ENCODE measurements at regions not wholly inside any gene's neighbourhood (a gene's known extent, or its start where the extent isn't known, plus 50 kb on each side); places are given as distances from the start of the nearest gene placed in this dataset.
"Not testable (repeated sequence)": the region's sequence is repeated elsewhere in the genome, so short reads cannot be mapped to it uniquely, and the experiment has no call there.

DNA sequence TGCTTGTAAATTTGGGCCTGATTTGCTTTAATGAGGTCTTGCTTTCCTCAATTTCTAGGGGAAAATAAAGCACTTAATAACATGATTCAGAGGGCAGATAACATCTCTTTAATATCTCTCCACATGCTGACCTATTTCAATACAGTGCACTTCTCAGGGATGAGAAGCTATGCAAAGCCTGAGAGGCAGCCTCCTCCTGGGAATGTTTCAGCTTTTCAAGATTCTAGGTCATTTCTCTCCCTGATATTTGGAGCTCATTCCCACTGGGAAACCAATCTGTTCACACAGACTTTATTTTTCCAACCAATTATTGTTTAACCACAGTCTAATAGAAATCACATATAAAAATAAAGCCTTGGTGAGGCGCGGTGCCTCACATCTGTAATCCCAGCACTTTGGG, 67.0 kb upstream of the LSAMP start:
- Histone ChIP-seq H3K4me1 (ENCODE audit: control extremely low read depth in 1 of 4, control insufficient read depth in 4 of 4, insufficient read depth in 4 of 4, low read length in 3 of 4) (no peaks in the 10 kb centered on the region), H3K27ac (ENCODE audit: insufficient read depth in 1 of 2, low read depth in 1 of 2, low read length in 2 of 2, poor library complexity in 1 of 2, severe bottlenecking in 2 of 2) (no peak overlapping the region), H3K9me3 (ENCODE audit: control extremely low read depth in 1 of 5, control insufficient read depth in 4 of 5, insufficient read depth in 2 of 5, low read depth in 1 of 5, low read length in 4 of 5) (peaks cover 0 to 1% (median 0%) of the 10 kb centered on the region in 5 experiments), H3K36me3 (ENCODE audit: control insufficient read depth in 4 of 4, insufficient read depth in 4 of 4, low read length in 3 of 4) (no peaks in the 10 kb centered on the region), H3K4me3 (ENCODE audit: control insufficient read depth in 1 of 7, extremely low read depth in 1 of 7, insufficient read depth in 4 of 7, low read depth in 2 of 7, low read length in 6 of 7) (no peak overlapping the region), H3K27me3 (replicated peaks in 2 of 5; ENCODE audit: control insufficient read depth in 4 of 5, insufficient read depth in 5 of 5, low read length in 4 of 5) (no peaks in the 10 kb centered on the region)
- POLR2A ChIA-PET, result no interaction called here
- 100% methylated on average over 2 of the region's 2 CpGs for WGBS (ENCODE audit: insufficient coverage)
- CTCF ChIA-PET, result no interaction called here
- no peak for DNase-seq

DNA sequence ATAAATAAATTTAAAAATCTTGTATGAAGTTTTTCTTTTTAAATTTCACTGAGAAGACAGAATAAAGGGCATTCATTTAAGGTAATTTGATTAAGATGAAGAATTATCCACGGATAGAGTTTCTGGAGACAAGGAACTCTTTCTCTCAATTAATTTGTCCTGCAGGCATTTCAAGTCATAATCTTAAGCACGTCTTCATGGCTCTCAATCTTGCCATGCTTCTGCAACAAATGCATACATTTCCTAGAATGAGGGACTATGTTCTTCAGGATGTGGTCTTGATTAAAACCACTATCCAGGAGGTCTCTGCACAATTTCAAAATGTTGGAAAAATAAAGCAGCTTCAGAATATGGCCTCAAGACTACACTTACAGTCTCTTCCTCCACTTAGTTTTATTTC, 67.6 kb upstream of the LSAMP start:
- Histone ChIP-seq H3K36me3 (ENCODE audit: control insufficient read depth in 4 of 4, insufficient read depth in 4 of 4, low read length in 3 of 4) (no peaks in the 10 kb centered on the region), H3K27me3 (replicated peaks in 2 of 5; ENCODE audit: control insufficient read depth in 4 of 5, insufficient read depth in 5 of 5, low read length in 4 of 5) (no peaks in the 10 kb centered on the region), H3K4me3 (ENCODE audit: control insufficient read depth in 1 of 7, extremely low read depth in 1 of 7, insufficient read depth in 4 of 7, low read depth in 2 of 7, low read length in 6 of 7) (no peak overlapping the region), H3K27ac (ENCODE audit: insufficient read depth in 1 of 2, low read depth in 1 of 2, low read length in 2 of 2, poor library complexity in 1 of 2, severe bottlenecking in 2 of 2) (no peak overlapping the region), H3K9me3 (ENCODE audit: control extremely low read depth in 1 of 5, control insufficient read depth in 4 of 5, insufficient read depth in 2 of 5, low read depth in 1 of 5, low read length in 4 of 5) (peaks cover 0 to 1% (median 0%) of the 10 kb centered on the region in 5 experiments), H3K4me1 (ENCODE audit: control extremely low read depth in 1 of 4, control insufficient read depth in 4 of 4, insufficient read depth in 4 of 4, low read length in 3 of 4) (no peaks in the 10 kb centered on the region)
- DNase-seq, result no peak
- ChIA-PET POLR2A (no interaction called here), CTCF (no interaction called here)
- WGBS (ENCODE audit: insufficient coverage), result 100% methylated on average over 1 of the region's 2 CpGs

DNA sequence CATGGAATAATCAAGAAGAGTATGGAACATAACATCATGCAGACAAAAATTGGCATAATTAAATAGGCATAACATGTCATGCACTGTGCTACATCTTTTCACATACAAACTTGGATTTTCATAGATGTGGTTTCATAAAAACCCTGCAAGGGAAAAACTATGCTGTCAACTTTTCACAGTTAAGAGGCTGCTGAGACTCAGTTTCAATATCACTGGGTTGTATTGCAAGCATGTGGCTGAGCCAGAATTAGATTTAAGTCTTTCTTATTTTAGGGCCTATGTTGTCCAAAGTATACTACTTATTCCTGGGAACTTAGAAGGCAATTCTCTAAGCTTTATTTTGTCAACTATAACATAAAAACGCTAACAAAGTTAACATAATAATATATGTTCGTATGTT, 70.7 kb upstream of the LSAMP start:
- H3K27ac ChIP-seq (ENCODE audit: insufficient read depth in 1 of 2, low read depth in 1 of 2, low read length in 2 of 2, poor library complexity in 1 of 2, severe bottlenecking in 2 of 2), result no peak overlapping the region
- no peak for DNase-seq
- H3K9me3 ChIP-seq (ENCODE audit: control extremely low read depth in 1 of 5, control insufficient read depth in 4 of 5, insufficient read depth in 2 of 5, low read depth in 1 of 5, low read length in 4 of 5), result no peaks in the 10 kb centered on the region
- no peaks in the 10 kb centered on the region for H3K27me3 ChIP-seq (replicated peaks in 2 of 5; ENCODE audit: control insufficient read depth in 4 of 5, insufficient read depth in 5 of 5, low read length in 4 of 5)
- H3K4me1 ChIP-seq (ENCODE audit: control extremely low read depth in 1 of 4, control insufficient read depth in 4 of 4, insufficient read depth in 4 of 4, low read length in 3 of 4), result no peaks in the 10 kb centered on the region
- ChIA-PET POLR2A (no interaction called here), CTCF (no interaction called here)
- H3K4me3 ChIP-seq (ENCODE audit: control insufficient read depth in 1 of 7, extremely low read depth in 1 of 7, insufficient read depth in 4 of 7, low read depth in 2 of 7, low read length in 6 of 7), result no peak overlapping the region
- WGBS (ENCODE audit: insufficient coverage), result no CpG with 5 or more reads among the region's 2 CpGs
- H3K36me3 ChIP-seq (ENCODE audit: control insufficient read depth in 4 of 4, insufficient read depth in 4 of 4, low read length in 3 of 4), result no peaks in the 10 kb centered on the region

DNA sequence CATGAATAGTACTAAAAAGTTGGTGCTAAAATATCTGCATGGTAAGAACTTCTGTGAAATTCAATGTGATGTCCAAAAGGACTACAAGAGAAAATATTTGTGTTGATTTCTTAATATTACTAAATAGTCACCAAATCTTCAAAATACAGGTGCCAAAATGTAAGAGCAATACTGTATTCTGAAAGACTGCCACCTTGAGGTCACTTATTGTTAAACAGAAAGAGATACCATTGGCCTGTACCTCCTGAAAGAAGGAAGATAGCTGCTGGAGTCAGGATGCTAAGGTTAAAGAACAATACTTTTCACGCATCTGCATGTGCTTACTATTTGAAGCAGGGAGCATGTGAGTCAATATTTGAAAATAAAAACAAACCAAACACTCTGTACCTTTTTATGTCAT, 72.0 kb upstream of the LSAMP start:
- no peak overlapping the region for H3K4me3 ChIP-seq (ENCODE audit: control insufficient read depth in 1 of 7, extremely low read depth in 1 of 7, insufficient read depth in 4 of 7, low read depth in 2 of 7, low read length in 6 of 7)
- ChIA-PET POLR2A (no interaction called here), CTCF (no interaction called here)
- H3K9me3 ChIP-seq (ENCODE audit: control extremely low read depth in 1 of 5, control insufficient read depth in 4 of 5, insufficient read depth in 2 of 5, low read depth in 1 of 5, low read length in 4 of 5), result no peaks in the 10 kb centered on the region
- H3K36me3 ChIP-seq (ENCODE audit: control insufficient read depth in 4 of 4, insufficient read depth in 4 of 4, low read length in 3 of 4), result no peaks in the 10 kb centered on the region
- WGBS (ENCODE audit: insufficient coverage), result no CpG with 5 or more reads among the region's 1 CpG
- no peaks in the 10 kb centered on the region for H3K27me3 ChIP-seq (replicated peaks in 2 of 5; ENCODE audit: control insufficient read depth in 4 of 5, insufficient read depth in 5 of 5, low read length in 4 of 5)
- no peak overlapping the region for H3K27ac ChIP-seq (ENCODE audit: insufficient read depth in 1 of 2, low read depth in 1 of 2, low read length in 2 of 2, poor library complexity in 1 of 2, severe bottlenecking in 2 of 2)
- H3K4me1 ChIP-seq (ENCODE audit: control extremely low read depth in 1 of 4, control insufficient read depth in 4 of 4, insufficient read depth in 4 of 4, low read length in 3 of 4), result no peaks in the 10 kb centered on the region
- no peak for DNase-seq

DNA sequence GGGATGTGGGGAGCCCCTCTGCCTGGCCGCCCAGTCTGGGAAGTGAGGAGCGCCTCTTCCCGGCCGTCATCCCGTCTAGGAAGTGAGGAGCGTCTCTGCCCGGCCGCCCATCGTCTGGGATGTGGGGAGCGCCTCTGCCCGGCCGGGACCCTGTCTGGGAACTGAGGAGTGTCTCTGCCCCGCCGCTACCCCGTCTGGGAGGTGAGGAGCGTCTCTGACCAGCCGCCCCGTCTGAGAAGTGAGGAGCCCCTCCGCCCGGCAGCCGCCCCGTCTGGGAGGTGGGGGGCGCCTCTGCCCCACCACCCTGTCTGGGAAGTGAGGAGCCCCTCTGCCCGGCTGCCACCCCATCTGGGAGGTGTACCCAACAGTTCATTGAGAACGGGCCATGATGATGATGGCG, 73.8 kb upstream of the LSAMP start:
- CTCF ChIA-PET, result not testable (repeated sequence)

DNA sequence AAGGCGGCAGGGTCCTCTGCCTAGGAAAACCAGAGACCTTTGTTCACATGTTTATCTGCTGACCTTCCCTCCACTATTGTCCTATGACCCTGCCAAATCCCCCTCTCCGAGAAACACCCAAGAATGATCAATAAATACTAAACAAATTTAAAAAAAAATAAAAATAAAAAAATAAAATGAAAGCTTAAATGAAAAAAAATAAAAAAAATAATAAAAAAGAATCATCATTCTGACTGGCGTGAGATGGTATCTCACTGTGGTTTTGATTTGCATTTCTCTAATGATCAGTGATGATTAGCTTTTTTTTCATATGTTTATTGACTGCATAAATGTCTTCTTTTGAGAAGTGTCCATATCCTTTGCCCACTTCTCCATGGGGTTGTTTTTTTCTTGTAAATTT, 74.5 kb upstream of the LSAMP start:
- POLR2A ChIA-PET; CTCF ChIA-PET; H3K27ac ChIP-seq (ENCODE audit: insufficient read depth in 1 of 2, low read depth in 1 of 2, low read length in 2 of 2, poor library complexity in 1 of 2, severe bottlenecking in 2 of 2); H3K4me3 ChIP-seq (ENCODE audit: control insufficient read depth in 1 of 7, extremely low read depth in 1 of 7, insufficient read depth in 4 of 7, low read depth in 2 of 7, low read length in 6 of 7); H3K9me3 ChIP-seq (ENCODE audit: control extremely low read depth in 1 of 5, control insufficient read depth in 4 of 5, insufficient read depth in 2 of 5, low read depth in 1 of 5, low read length in 4 of 5); DNase-seq; H3K36me3 ChIP-seq (ENCODE audit: control insufficient read depth in 4 of 4, insufficient read depth in 4 of 4, low read length in 3 of 4); H3K4me1 ChIP-seq (ENCODE audit: control extremely low read depth in 1 of 4, control insufficient read depth in 4 of 4, insufficient read depth in 4 of 4, low read length in 3 of 4); H3K27me3 ChIP-seq (replicated peaks in 2 of 5; ENCODE audit: control insufficient read depth in 4 of 5, insufficient read depth in 5 of 5, low read length in 4 of 5): not testable (repeated sequence)
- no CpG with 5 or more reads among the region's 3 CpGs for WGBS (ENCODE audit: insufficient coverage)

More for the DNA sequence above, 73.8 kb upstream of the LSAMP start:
- DNase-seq; H3K27me3 ChIP-seq (replicated peaks in 2 of 5; ENCODE audit: control insufficient read depth in 4 of 5, insufficient read depth in 5 of 5, low read length in 4 of 5); H3K36me3 ChIP-seq (ENCODE audit: control insufficient read depth in 4 of 4, insufficient read depth in 4 of 4, low read length in 3 of 4); H3K9me3 ChIP-seq (ENCODE audit: control extremely low read depth in 1 of 5, control insufficient read depth in 4 of 5, insufficient read depth in 2 of 5, low read depth in 1 of 5, low read length in 4 of 5); H3K27ac ChIP-seq (ENCODE audit: insufficient read depth in 1 of 2, low read depth in 1 of 2, low read length in 2 of 2, poor library complexity in 1 of 2, severe bottlenecking in 2 of 2); POLR2A ChIA-PET; H3K4me1 ChIP-seq (ENCODE audit: control extremely low read depth in 1 of 4, control insufficient read depth in 4 of 4, insufficient read depth in 4 of 4, low read length in 3 of 4); H3K4me3 ChIP-seq (ENCODE audit: control insufficient read depth in 1 of 7, extremely low read depth in 1 of 7, insufficient read depth in 4 of 7, low read depth in 2 of 7, low read length in 6 of 7): not testable (repeated sequence)
- WGBS (ENCODE audit: insufficient coverage), result 95% methylated on average over 10 of the region's 26 CpGs

DNA sequence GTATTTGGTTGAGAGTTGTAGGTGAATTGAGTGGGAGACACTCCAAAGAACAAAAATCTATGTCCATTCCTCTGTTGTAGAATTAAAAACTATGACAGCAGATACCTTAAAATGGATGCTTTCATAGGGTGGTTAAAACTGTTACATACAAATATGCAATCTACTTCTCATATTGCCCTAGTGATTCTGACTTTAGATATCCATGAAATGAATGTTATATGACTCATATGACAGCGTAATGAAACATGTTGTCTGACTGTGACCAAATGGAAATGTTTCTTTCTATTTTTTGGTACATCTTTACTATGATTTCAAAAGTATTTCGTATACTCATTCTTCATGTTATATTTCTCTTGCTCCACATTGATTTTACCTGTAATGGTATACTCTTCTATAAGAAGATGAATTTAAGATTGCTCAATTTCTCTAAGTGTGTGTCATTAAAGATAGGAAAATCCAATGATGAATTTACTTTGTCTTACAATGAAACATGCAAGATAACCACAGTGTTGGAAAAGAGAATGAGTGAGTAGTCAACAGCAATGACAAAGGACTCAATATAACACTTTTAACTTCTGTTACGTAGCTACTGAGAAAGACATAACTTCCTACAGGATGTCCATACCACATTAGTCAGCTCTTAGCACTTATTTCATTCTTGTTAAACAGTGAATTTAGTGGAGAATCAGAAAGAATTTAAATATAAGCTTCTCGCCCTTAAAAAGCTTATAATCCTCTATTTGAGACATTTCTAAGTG, 79.3 kb upstream of the LSAMP start:
- no peaks in the 10 kb centered on the region for H3K36me3 ChIP-seq (ENCODE audit: control insufficient read depth in 4 of 4, insufficient read depth in 4 of 4, low read length in 3 of 4)
- ChIA-PET POLR2A (no interaction called here), CTCF (no interaction called here)
- H3K27ac ChIP-seq (ENCODE audit: insufficient read depth in 1 of 2, low read depth in 1 of 2, low read length in 2 of 2, poor library complexity in 1 of 2, severe bottlenecking in 2 of 2), result no peak overlapping the region
- H3K4me3 ChIP-seq (ENCODE audit: control insufficient read depth in 1 of 7, extremely low read depth in 1 of 7, insufficient read depth in 4 of 7, low read depth in 2 of 7, low read length in 6 of 7), result no peak overlapping the region
- WGBS (ENCODE audit: insufficient coverage), result no CpG with 5 or more reads among the region's 4 CpGs
- no peaks in the 10 kb centered on the region for H3K9me3 ChIP-seq (ENCODE audit: control extremely low read depth in 1 of 5, control insufficient read depth in 4 of 5, insufficient read depth in 2 of 5, low read depth in 1 of 5, low read length in 4 of 5)
- DNase-seq, result no peak
- no peaks in the 10 kb centered on the region for H3K27me3 ChIP-seq (replicated peaks in 2 of 5; ENCODE audit: control insufficient read depth in 4 of 5, insufficient read depth in 5 of 5, low read length in 4 of 5)
- no peaks in the 10 kb centered on the region for H3K4me1 ChIP-seq (ENCODE audit: control extremely low read depth in 1 of 4, control insufficient read depth in 4 of 4, insufficient read depth in 4 of 4, low read length in 3 of 4)

Data from common myeloid progenitor, CD34-positive (primary cell).